RWPE2 (cell line): ENCODE measurements at regions not wholly inside any gene's neighbourhood (a gene's known extent, or its start where the extent isn't known, plus 50 kb on each side); places are given as distances from the start of the nearest gene placed in this dataset.

Source experiments
- ATAC-seq: fragments of 200-7000 bp; cut with Tn5 transposase; 3 replicates; pipeline ENCODE4 v1.9.1; 2021; ENCODE audit warnings: low read depth
- DNase-seq: peaks from one replicate; pipeline ENCODE4 v3.0.0-alpha.2; 2020; ENCODE audit warnings: low spot score
- H3K27ac ChIP-seq: fragments of 450-650 bp; 2 replicates; pipeline ENCODE4 v1.5.1; 2017; ENCODE audit warnings: mild to moderate bottlenecking; ENCODE audit not compliant: poor library complexity, severe bottlenecking
- H3K27me3 ChIP-seq: fragments of 250-450 bp; sonication (Bioruptor Pico); 2 replicates; pipeline ENCODE4 v1.5.1; 2021; ENCODE audit warnings: mild to moderate bottlenecking, moderate library complexity; ENCODE audit not compliant: insufficient read depth, poor library complexity, severe bottlenecking
- H3K36me3 ChIP-seq: fragments of 250-450 bp; sonication (Bioruptor Pico); 2 replicates; pipeline ENCODE4 v1.5.1; 2020; ENCODE audit warnings: low read depth, mild to moderate bottlenecking, moderate library complexity
- H3K4me1 ChIP-seq: fragments of 250-450 bp; sonication (Bioruptor Pico); 2 replicates; pipeline ENCODE4 v1.5.1; 2021; ENCODE audit warnings: mild to moderate bottlenecking, moderate library complexity; ENCODE audit not compliant: insufficient read depth, poor library complexity, severe bottlenecking
- H3K4me3 ChIP-seq: fragments of 250-450 bp; sonication (Bioruptor Pico); 2 replicates; pipeline ENCODE4 v1.5.1; 2021; ENCODE audit warnings: mild to moderate bottlenecking, moderate library complexity; ENCODE audit not compliant: severe bottlenecking
- H3K9me3 ChIP-seq: fragments of 250-450 bp; sonication (Bioruptor Pico); 2 replicates; pipeline ENCODE4 v1.5.1; 2021; ENCODE audit warnings: mild to moderate bottlenecking, moderate library complexity; ENCODE audit not compliant: severe bottlenecking
- TF ChIP-seq, protein P1 (sequence below): fragments of 450-650 bp; IDR thresholded peaks from one replicate; pipeline ENCODE4 v1.5.1; 2017; ENCODE audit warnings: mild to moderate bottlenecking, moderate library complexity; ENCODE audit not compliant: poor library complexity, severe bottlenecking

- H3K36me3 ChIP-seq = no peaks in the 10 kb centered on the region
- TF ChIP-seq, protein P1, sequence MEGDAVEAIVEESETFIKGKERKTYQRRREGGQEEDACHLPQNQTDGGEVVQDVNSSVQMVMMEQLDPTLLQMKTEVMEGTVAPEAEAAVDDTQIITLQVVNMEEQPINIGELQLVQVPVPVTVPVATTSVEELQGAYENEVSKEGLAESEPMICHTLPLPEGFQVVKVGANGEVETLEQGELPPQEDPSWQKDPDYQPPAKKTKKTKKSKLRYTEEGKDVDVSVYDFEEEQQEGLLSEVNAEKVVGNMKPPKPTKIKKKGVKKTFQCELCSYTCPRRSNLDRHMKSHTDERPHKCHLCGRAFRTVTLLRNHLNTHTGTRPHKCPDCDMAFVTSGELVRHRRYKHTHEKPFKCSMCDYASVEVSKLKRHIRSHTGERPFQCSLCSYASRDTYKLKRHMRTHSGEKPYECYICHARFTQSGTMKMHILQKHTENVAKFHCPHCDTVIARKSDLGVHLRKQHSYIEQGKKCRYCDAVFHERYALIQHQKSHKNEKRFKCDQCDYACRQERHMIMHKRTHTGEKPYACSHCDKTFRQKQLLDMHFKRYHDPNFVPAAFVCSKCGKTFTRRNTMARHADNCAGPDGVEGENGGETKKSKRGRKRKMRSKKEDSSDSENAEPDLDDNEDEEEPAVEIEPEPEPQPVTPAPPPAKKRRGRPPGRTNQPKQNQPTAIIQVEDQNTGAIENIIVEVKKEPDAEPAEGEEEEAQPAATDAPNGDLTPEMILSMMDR = no peak
- H3K27me3 ChIP-seq = no peaks in the 10 kb centered on the region
- H3K4me3 ChIP-seq = no peak overlapping the region
- no peaks in the 10 kb centered on the region for H3K9me3 ChIP-seq
- DNase-seq = no peak
- no peak for ATAC-seq
- no peak overlapping the region for H3K27ac ChIP-seq
- no peaks in the 10 kb centered on the region for H3K4me1 ChIP-seq
Observed at GRCh38 chr2:220893411-220893810, 678.7 kb downstream of the EPHA4 start.

- Histone ChIP-seq H3K9me3 (no peaks in the 10 kb centered on the region), H3K27ac (no peak overlapping the region), H3K36me3 (no peaks in the 10 kb centered on the region), H3K27me3 (no peaks in the 10 kb centered on the region), H3K4me1 (no peaks in the 10 kb centered on the region), H3K4me3 (no peak overlapping the region)
- DNase-seq = no peak
- no peak for ATAC-seq
- TF ChIP-seq, protein P1 = no peak
Observed at GRCh38 chr2:220894069-220894468, 678.0 kb downstream of the EPHA4 start.

GRCh38 chr2:220899492-220899891 is 672.6 kb downstream of the EPHA4 start:
- H3K27me3 ChIP-seq = no peaks in the 10 kb centered on the region
- H3K36me3 ChIP-seq = no peaks in the 10 kb centered on the region
- H3K4me3 ChIP-seq = no peak overlapping the region
- DNase-seq (no peak), ATAC-seq (no peak)
- no peak overlapping the region for H3K27ac ChIP-seq
- TF ChIP-seq, protein P1 = no peak
- no peaks in the 10 kb centered on the region for H3K9me3 ChIP-seq
- no peaks in the 10 kb centered on the region for H3K4me1 ChIP-seq

GRCh38 chr2:220904015-220904414 is 668.1 kb downstream of the EPHA4 start:
- Histone ChIP-seq H3K27ac (no peak overlapping the region), H3K36me3 (no peaks in the 10 kb centered on the region), H3K27me3 (no peaks in the 10 kb centered on the region), H3K9me3 (no peaks in the 10 kb centered on the region), H3K4me1 (no peaks in the 10 kb centered on the region), H3K4me3 (no peak overlapping the region)
- ATAC-seq = no peak
- DNase-seq = no peak
- TF ChIP-seq, protein P1 = no peak

DNA sequence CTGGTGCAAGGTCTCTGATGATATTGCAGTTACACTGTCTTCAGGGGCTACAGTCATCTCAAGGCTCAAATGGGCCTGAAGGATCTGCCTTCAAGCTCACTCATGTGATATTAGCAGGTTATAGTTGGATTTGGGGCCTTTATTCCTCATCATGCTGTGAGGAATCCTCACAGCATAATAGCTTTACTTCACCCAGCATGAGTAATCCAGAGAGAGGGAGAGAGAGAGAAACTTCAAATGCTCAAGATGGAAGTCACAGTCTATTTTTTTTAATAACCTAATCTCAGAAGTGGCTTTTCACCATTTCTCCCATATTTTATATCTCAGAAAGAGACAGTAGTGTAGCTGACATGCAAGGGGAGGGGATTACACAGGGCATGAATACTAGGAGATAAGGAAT is 658.7 kb downstream of the EPHA4 start:
- no peak for DNase-seq
- no peak overlapping the region for H3K4me3 ChIP-seq

More for the DNA sequence above, 658.7 kb downstream of the EPHA4 start:
- Histone ChIP-seq H3K27ac (no peak overlapping the region), H3K4me1 (no peaks in the 10 kb centered on the region), H3K9me3 (no peaks in the 10 kb centered on the region), H3K36me3 (no peaks in the 10 kb centered on the region), H3K27me3 (no peaks in the 10 kb centered on the region)
- TF ChIP-seq, protein P1 = no peak
- no peak for ATAC-seq
